ENCODE measurements at regions not wholly inside any gene's neighbourhood (a gene's known extent, or its start where the extent isn't known, plus 50 kb on each side); places are given as distances from the start of the nearest gene placed in this dataset.
A peak's percentile ranks its signal among the peaks of the same experiment; 100 is the strongest.

DNA sequence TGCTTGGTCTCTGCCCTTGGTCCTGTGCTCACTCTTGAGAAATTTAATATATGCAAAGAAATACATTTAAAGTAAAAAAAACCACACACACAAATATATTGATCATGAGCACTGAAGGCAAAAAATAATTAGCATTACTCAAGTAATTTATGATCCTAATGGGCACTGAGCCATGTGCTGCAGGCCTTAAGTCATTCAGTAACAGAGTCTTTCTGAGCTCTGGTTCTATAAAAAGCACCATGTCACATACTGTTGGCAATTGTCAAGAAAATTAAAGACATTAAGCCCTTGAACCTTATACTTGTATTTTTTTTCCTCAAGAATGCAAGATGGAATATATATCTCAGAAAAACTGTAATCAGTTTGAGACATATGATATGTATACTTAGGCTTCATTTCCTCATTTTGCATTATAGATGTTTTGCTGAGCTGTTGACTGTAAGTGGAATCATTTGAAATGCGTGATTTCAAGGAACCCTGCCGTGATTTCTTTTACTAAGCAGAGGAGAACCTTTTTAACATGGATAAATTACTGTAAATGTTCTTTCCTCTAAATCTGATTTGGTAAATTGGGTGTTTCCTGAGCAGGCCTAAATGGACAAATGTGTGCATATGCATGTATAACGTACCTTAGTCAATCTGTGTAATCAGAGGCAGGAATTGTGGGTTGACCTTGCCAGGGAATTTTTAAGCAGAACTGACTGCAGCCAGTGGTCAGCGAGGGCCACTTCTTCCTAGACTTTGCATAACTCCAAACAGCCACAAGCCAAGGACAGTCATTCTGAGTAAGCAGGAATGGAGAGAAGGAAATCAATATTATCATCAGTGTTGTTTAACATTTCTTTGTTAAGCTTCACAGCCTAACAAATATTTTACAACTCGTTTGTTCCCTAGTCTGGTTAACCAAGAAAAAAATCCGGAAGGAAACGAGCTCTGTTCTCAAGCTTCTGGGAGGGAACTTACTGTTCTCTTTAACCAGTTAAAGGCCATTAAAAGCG lies 191.5 kb upstream of the ATP5MC3 start:
- Histone ChIP-seq H3K14ac (ENCODE audit: insufficient read length) (no peak overlapping the region), H3K23ac (ENCODE audit: insufficient read length) (no peak overlapping the region), H3K27ac (ENCODE audit: low read depth, low read length) (no peak overlapping the region), H4K8ac (ENCODE audit: extremely low read depth, insufficient read depth, low read length) (no peak overlapping the region), H3K4ac (replicated peaks; ENCODE audit: insufficient read length, low read depth, low read length) (no peak overlapping the region), H3K23me2 (ENCODE audit: low read depth, low read length) (no peaks in the 10 kb centered on the region; the same call in 1 of the 2 replicates), H3K79me1 (ENCODE audit: low read depth, low read length) (no peaks in the 10 kb centered on the region), H4K5ac (ENCODE audit: insufficient read length, low read depth, low read length) (no peak overlapping the region), H3K9ac (replicated peaks in 1 of 4; ENCODE audit: extremely low read depth in 1 of 4, low read depth in 3 of 4, low read length in 3 of 4) (no peak overlapping the region), H2AK5ac (ENCODE audit: low read depth, low read length) (no peak overlapping the region), H2AFZ (ENCODE audit: low read length) (no peak overlapping the region), H2BK5ac (ENCODE audit: low read depth, low read length) (no peak overlapping the region), H3K9me3 (ENCODE audit: insufficient read depth in 2 of 2, low read depth in 1 of 2, low read length in 1 of 2) (no peaks in the 10 kb centered on the region), H3K18ac (ENCODE audit: extremely low read depth, low read length) (no peak overlapping the region), H3K27me3 (replicated peaks in 1 of 4; ENCODE audit: control insufficient read depth in 3 of 4, extremely low read depth in 1 of 4, insufficient read depth in 3 of 4, low read length in 3 of 4) (no peaks in the 10 kb centered on the region), H4K20me1 (replicated peaks in 1 of 2; ENCODE audit: control insufficient read depth in 1 of 2, insufficient read depth in 2 of 2, low read length in 2 of 2) (no peaks in the 10 kb centered on the region), H3K4me3 (ENCODE audit: extremely low read depth in 1 of 4, insufficient read depth in 2 of 4, low read depth in 3 of 4, low read length in 4 of 4) (no peak overlapping the region), H3K36me3 (ENCODE audit: control insufficient read depth in 2 of 4, insufficient read depth in 4 of 4, low read length in 3 of 4) (no peaks in the 10 kb centered on the region), H3K79me2 (ENCODE audit: control insufficient read depth in 1 of 2, insufficient read depth in 2 of 2, low read length in 2 of 2) (no peaks in the 10 kb centered on the region), H3K4me1 (replicated peaks in 1 of 4; ENCODE audit: control insufficient read depth in 3 of 4, insufficient read depth in 4 of 4, low read length in 3 of 4) (peaks cover 0 to 9% (median 3%) of the 10 kb centered on the region in 4 experiments; a peak in 4 of 7 replicates), H2BK15ac (ENCODE audit: low read length) (no peak overlapping the region), H3K56ac (replicated peaks; ENCODE audit: insufficient read length, low read depth, low read length) (no peak overlapping the region), H2BK12ac (ENCODE audit: low read depth, low read length) (no peak overlapping the region), H4K91ac (replicated peaks; ENCODE audit: insufficient read length, low read length) (no peak overlapping the region), H2BK120ac (replicated peaks; ENCODE audit: low read depth, low read length) (no peak overlapping the region), H3K4me2 (ENCODE audit: insufficient read depth in 1 of 2, low read depth in 2 of 2, low read length in 2 of 2) (0 out of 4 replicates have a peak overlapping the region, but pooled peaks of 1 of the 2 experiments have one; percentile 11), H2BK20ac (ENCODE audit: low read length) (no peak overlapping the region)
- ChIA-PET POLR2A (ENCODE audit: partially characterized antibody) (no interaction called here), CTCF (ENCODE audit: partially characterized antibody) (interaction anchor here (0.7 to 1.8 kb wide), 11 partner anchors 8 to 715 kb away, joined by 3 to 6 read pairs (median 3); no protein-coding TSS in a partner anchor)
- TF ChIP-seq KDM1A (IDR thresholded peaks at IDR 0.05; ENCODE audit: borderline replicate concordance, low read length) (no peak), TBP (IDR thresholded peaks at IDR 0.05; ENCODE audit: low read depth, low read length) (no peak), RFX5 (IDR thresholded peaks at IDR 0.05; ENCODE audit: borderline replicate concordance, low read depth, low read length) (no peak), HDAC6 (IDR thresholded peaks at IDR 0.05; ENCODE audit: low read depth, low read length) (no peak), POU5F1 (IDR thresholded peaks at IDR 0.05; ENCODE audit: low read depth, low read length) (no peak), SIN3A (conservative IDR thresholded peaks at IDR 0.05 in 1 of 2, IDR thresholded peaks at IDR 0.05 in 1 of 2; ENCODE audit: low read depth in 1 of 2, low read length in 2 of 2) (no peak), BACH1 (IDR thresholded peaks at IDR 0.05; ENCODE audit: low read length) (no peak)
- 74% methylated on average over 8 of the region's 8 CpGs; no CpG with 5 or more reads in 1 of the 2 experiments for WGBS, 2 experiments (ENCODE audit: extremely low coverage in 1 of 2, insufficient coverage in 1 of 2, insufficient read length in 1 of 2, insufficient replicate concordance in 2 of 2, low coverage in 1 of 2, low lambda C conversion rate in 2 of 2, missing lambda C conversion rate in 1 of 2)
- no peak for FAIRE-seq
- no peak for DNase-seq (ENCODE audit: low read depth in 1 of 2, low spot score in 2 of 2)

Data from H1 (cell line).